Forelimb muscle (tissue), 1 donor: ENCODE measurements at regions not wholly inside any gene's neighbourhood (a gene's known extent, or its start where the extent isn't known, plus 50 kb on each side); places are given as distances from the start of the nearest gene placed in this dataset.

Source experiments
- DNase-seq: peaks from one replicate; pipeline ENCODE4 v3.0.0-alpha.2; 2013; ENCODE audit warnings: low read depth

DNA sequence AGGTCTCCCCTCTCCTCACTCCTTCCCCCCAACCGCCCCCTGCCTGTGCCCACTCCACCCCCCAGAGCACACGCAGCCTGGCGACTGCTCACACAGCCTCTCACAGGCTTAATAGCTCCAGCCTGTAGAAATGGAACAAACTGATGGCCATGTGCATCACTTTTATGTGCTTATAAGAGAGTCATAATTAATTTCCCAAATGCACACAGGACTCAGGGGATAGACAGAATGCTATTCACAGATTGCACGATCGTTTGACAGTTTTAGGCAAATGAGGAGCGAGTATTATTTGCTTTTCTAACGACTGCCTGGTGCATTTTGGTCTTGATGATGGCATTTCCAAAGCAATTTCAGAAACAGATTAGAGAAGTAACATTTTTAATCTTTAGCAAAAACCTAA is 97.7 kb upstream of the VSTM2B start:
- DNase-seq = no peak

GRCh38 chr19:29429021-29429420 is 96.8 kb upstream of the VSTM2B start:
- no peak for DNase-seq

- DNase-seq = no peak
These were observed 96.2 kb upstream of the VSTM2B start for GRCh38 chr19:29429581-29429980.

- no peak for DNase-seq
These were observed 94.5 kb upstream of the VSTM2B start for GRCh38 chr19:29431332-29431731.

- no peak for DNase-seq
These were observed 93.1 kb upstream of the VSTM2B start for GRCh38 chr19:29432677-29433076.

- no peak for DNase-seq
These were observed 89.1 kb upstream of the VSTM2B start for GRCh38 chr19:29436591-29437103.

DNA sequence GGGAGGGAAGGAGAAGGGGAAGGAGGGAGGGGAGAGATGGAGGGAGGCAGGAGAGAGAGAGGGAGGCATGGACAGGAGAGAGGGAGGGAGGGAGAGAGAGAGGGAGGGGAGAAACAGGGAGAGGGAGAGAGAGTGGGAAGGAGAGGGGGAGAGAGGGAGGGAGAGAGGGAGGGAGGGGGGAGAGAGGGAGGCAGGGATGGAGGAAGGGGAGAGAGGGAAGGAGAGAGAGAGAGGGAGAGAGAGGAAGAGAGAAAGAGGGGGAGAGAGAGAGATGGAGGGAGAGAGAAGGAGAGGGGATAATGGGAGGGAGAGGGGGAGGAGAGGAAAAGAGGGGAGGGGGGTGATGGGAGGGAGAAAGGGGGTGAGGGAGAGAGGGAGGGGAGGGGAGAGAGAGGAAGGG is 86.8 kb upstream of the VSTM2B start:
- no peak for DNase-seq

DNA sequence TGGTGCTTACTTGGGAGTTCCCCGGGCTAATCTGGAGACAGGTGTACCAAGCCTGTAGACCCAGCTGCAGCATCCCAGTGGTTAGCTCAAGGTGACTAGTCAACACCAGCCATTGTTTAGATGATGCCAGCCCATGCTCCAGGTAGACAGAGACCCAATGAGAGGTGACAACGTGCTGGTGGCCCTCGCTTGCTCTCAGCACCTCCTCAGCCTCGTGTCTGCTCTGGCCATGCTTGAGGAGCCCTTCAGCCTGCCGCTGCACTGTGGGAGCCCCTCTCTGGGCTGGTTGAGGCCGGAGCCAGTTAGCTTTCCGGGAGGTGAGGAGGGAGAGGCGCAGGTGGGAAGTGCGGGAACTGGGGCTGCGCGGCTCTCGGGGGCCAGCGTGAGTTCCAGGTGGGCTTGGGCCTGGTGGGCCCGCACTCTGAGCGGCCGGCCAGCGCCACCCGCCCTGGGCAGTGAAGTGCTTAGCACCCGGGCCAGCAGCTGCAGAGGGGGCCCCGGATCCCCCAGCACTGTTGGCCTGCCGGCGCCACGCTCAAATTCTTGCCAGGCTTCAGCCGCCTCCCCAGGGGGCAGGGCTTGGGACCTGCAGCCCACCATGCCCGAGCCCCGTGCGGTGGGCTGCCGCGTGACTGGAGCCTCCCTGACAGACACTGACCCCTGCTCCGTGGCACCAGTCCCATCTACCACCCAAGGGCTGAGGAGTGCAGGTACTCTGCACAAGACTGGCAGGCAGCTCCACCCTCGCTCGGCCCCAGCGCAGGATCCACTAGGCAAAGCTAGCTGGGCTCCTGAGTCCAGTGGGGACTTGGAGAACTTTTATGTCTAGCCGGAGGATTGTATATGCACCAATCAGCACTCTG is 85.9 kb upstream of the VSTM2B start:
- no peak for DNase-seq

DNA sequence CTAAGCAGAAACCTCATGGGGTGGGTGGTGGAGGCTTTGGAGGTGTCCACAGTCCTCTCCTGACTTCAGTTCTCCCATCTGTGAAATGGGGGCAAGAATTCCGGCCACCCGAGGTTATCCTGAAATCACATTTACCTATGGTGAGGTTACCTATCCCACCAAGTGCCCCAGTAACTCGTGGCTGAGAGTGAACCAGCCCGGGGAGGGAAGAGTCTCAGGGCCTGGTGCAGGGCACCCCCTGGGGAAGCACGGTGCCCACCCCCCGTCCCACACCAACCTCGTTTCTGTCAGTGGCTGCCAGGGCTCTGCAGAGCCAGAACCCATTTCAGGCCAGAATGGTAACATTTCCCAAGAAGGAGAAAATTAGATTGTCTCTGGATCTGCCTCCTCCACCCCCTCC is 83.7 kb upstream of the VSTM2B start:
- DNase-seq = no peak

GRCh38 chr19:29442910-29443309 is 82.9 kb upstream of the VSTM2B start:
- DNase-seq = no peak

- no peak for DNase-seq
These were observed 80.5 kb upstream of the VSTM2B start for GRCh38 chr19:29445246-29445645.

DNA sequence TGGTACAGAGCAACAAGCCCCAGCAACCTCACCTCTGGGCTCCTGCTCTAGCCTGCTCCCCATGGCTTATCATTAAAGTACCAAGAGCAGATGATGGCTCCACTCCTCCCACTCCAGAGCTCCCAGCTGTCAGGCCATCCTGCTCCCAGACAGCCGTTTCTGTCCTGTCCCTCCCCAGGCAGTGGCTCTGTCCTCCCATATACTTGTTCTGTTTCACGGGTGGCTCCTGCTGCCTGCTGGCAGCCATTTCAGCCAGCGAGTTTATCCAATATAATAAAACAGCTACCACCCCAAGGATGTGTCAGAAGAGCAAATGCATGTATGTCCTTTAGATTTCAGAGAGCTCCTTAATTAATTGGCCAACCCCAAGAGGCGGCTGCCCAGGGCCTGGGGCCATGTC is 79.4 kb upstream of the VSTM2B start:
- no peak for DNase-seq

- DNase-seq = no peak
These were observed 77.7 kb upstream of the VSTM2B start for GRCh38 chr19:29448046-29448445.

- no peak for DNase-seq
These were observed 76.4 kb upstream of the VSTM2B start for GRCh38 chr19:29449371-29449770.

DNA sequence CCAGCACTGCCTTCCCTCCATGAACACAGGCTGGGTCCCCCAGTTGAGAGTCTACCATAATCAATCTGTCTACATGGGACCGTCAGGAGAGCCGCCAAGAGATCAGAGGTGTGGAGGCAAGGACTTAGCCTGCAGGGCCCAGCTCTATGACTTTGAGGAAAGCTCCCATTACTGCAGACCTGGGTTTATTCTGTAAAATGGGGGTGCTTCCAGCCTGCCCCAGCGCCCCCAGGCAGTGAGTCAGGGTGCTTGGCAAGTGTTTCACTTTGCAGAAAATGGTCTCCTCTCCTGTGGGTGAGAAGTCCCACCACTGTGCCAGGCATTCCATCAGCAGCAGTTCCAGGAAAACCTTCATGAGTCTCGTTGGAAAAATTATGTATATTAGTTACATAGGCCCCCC is 75.5 kb upstream of the VSTM2B start:
- no peak for DNase-seq

DNA sequence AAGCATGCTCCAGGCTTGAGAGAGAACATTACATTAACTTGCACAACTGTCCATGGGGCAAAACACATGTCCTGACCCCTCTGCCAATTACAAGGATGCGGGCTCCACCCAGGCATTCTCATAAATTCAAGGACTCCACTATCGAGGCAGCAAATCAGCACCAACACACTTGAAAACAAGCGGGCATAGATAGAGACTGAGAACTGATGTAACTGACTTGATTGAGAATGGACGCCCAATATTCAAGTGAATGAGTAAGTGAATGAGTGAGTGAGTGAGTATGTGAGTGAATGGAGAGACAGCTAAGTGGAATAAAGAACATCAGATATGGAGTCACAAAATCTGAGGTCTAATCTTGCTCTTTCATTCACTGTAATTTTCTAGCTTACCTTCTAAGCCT is 75.0 kb upstream of the VSTM2B start:
- DNase-seq = no peak

- no peak for DNase-seq
These were observed 71.7 kb upstream of the VSTM2B start for GRCh38 chr19:29454109-29454508.

- DNase-seq = no peak
These were observed 68.4 kb upstream of the VSTM2B start for GRCh38 chr19:29457413-29457812.

- no peak for DNase-seq
These were observed 57.9 kb upstream of the VSTM2B start for GRCh38 chr19:29467824-29468401.

GRCh38 chr19:29475469-29475868 is 50.3 kb upstream of the VSTM2B start:
- DNase-seq = no peak
